ENCODE measurements at regions not wholly inside any gene's neighbourhood (a gene's known extent, or its start where the extent isn't known, plus 50 kb on each side); places are given as distances from the start of the nearest gene placed in this dataset.
A peak's percentile ranks its signal among the peaks of the same experiment; 100 is the strongest.

DNA sequence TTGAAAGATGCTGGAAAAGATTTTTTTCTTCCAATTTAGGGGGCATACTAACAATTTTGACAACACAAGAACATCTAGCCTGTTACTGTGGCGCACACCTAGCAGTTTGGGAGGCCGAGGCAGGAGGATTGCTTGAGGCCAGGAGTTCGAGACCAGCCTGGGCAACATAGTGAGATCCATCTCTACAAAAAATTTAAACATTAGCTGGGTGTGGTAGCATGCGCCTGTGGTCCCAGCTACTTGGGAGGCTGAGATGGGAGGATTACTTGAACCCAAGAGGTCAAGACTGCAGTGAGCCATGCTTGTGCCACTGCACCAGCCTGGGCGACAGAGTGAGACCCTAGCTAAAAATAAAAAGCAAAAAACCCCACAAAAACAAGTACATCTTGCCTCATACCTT is 168.8 kb downstream of the TANC2 start:
- Mint-ChIP-seq H3K4me1 (ENCODE audit: low read depth, unreplicated experiment) (peaks cover 10% of the 10 kb centered on the region), H3K9me3 (ENCODE audit: unreplicated experiment) (no peaks in the 10 kb centered on the region), H3K4me3 (ENCODE audit: unreplicated experiment) (no peak overlapping the region), H3K36me3 (ENCODE audit: unreplicated experiment) (no peaks in the 10 kb centered on the region), H3K27me3 (ENCODE audit: unreplicated experiment) (no peaks in the 10 kb centered on the region), H3K27ac (ENCODE audit: unreplicated experiment) (no peak overlapping the region)
- no peak for DNase-seq
- TF ChIP-seq, protein P1, sequence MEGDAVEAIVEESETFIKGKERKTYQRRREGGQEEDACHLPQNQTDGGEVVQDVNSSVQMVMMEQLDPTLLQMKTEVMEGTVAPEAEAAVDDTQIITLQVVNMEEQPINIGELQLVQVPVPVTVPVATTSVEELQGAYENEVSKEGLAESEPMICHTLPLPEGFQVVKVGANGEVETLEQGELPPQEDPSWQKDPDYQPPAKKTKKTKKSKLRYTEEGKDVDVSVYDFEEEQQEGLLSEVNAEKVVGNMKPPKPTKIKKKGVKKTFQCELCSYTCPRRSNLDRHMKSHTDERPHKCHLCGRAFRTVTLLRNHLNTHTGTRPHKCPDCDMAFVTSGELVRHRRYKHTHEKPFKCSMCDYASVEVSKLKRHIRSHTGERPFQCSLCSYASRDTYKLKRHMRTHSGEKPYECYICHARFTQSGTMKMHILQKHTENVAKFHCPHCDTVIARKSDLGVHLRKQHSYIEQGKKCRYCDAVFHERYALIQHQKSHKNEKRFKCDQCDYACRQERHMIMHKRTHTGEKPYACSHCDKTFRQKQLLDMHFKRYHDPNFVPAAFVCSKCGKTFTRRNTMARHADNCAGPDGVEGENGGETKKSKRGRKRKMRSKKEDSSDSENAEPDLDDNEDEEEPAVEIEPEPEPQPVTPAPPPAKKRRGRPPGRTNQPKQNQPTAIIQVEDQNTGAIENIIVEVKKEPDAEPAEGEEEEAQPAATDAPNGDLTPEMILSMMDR (IDR thresholded peaks at IDR 0.05; ENCODE audit: partially characterized antibody, unreplicated experiment): no peak

DNA sequence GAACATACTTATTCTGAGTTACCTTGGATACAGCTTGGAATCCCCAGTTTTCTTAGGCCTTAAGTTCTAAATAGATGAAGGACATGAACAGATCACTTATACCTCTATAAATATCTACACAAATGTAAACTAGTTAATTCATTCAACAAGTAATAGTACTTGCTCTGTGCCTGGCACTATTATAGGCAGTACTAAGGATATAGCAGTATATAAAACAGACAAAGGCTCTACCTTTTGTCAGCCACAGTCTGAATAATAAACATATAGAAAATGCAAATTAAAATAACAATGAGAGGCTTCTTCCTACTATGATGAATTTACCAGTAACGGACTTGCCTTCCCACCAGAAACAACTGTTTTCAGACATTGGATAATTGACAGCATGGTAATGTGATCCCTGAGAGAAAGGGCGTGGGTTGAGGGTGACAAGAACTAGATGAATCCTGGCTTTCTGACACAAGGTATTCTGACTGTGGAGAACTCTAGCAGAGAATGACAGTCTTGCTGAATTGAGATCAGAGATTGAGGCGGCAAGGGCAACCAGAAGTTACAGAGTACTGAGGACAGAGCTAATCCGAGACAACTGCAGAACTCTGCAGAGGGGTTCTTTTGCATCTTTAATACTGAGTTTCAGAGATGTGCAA is 170.5 kb downstream of the TANC2 start:
- no peak for DNase-seq
- TF ChIP-seq, protein P1 (IDR thresholded peaks at IDR 0.05; ENCODE audit: partially characterized antibody, unreplicated experiment): no peak
- H3K4me3 Mint-ChIP-seq (ENCODE audit: unreplicated experiment): no peak overlapping the region
- peak overlapping the region; percentile 52 for H3K27ac Mint-ChIP-seq (ENCODE audit: unreplicated experiment)
- H3K27me3 Mint-ChIP-seq (ENCODE audit: unreplicated experiment): no peaks in the 10 kb centered on the region
- no peaks in the 10 kb centered on the region for H3K9me3 Mint-ChIP-seq (ENCODE audit: unreplicated experiment)
- H3K36me3 Mint-ChIP-seq (ENCODE audit: unreplicated experiment): no peaks in the 10 kb centered on the region
- H3K4me1 Mint-ChIP-seq (ENCODE audit: low read depth, unreplicated experiment): peaks cover 10% of the 10 kb centered on the region

DNA sequence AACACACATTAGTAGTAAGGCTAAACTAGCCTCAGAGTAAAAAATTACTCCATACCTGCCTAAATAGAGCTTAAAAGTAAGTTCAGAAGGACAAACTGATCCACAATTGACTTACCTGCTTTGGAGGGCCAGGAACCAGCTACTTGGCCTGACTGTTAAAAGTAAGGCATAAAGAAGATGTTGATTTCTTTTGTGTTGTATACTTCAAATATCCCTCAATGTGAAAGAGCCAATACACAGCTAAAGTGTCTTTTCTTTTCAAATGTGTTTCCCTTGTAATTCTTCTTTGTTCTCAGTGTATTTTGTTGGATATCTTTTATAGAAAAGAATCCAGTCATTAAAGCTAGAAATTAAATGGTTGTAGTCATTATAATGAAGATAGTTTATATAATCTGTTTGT is 171.1 kb downstream of the TANC2 start:
- no peaks in the 10 kb centered on the region for H3K9me3 Mint-ChIP-seq (ENCODE audit: unreplicated experiment)
- DNase-seq: no peak
- peaks cover 10% of the 10 kb centered on the region for H3K4me1 Mint-ChIP-seq (ENCODE audit: low read depth, unreplicated experiment)
- H3K27ac Mint-ChIP-seq (ENCODE audit: unreplicated experiment): no peak overlapping the region
- no peaks in the 10 kb centered on the region for H3K36me3 Mint-ChIP-seq (ENCODE audit: unreplicated experiment)
- H3K4me3 Mint-ChIP-seq (ENCODE audit: unreplicated experiment): no peak overlapping the region
- no peaks in the 10 kb centered on the region for H3K27me3 Mint-ChIP-seq (ENCODE audit: unreplicated experiment)
- TF ChIP-seq, protein P1 (IDR thresholded peaks at IDR 0.05; ENCODE audit: partially characterized antibody, unreplicated experiment): no peak

DNA sequence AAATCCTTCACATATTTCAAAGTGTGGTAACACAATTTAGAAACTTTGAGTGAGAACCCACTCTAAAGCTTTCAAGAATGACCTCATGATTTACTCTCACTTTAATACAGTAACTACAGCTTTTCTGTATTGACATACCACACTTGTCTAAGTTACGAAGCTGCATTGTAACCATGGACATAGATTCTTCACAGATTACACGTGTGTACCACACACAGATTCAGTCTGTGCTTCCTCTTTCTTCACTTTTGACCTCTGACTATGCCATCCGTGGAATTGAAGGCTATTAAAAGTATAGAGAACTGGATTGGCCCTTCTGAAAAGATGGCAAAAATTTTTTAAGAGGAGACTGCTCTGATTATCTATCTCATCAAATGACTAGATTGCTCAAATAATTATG is 172.7 kb downstream of the TANC2 start:
- Mint-ChIP-seq H3K4me1 (ENCODE audit: low read depth, unreplicated experiment) (peaks cover 13% of the 10 kb centered on the region), H3K27me3 (ENCODE audit: unreplicated experiment) (no peaks in the 10 kb centered on the region), H3K4me3 (ENCODE audit: unreplicated experiment) (no peak overlapping the region), H3K9me3 (ENCODE audit: unreplicated experiment) (no peaks in the 10 kb centered on the region), H3K36me3 (ENCODE audit: unreplicated experiment) (no peaks in the 10 kb centered on the region), H3K27ac (ENCODE audit: unreplicated experiment) (no peak overlapping the region)
- TF ChIP-seq, protein P1 (IDR thresholded peaks at IDR 0.05; ENCODE audit: partially characterized antibody, unreplicated experiment): no peak
- no peak for DNase-seq

DNA sequence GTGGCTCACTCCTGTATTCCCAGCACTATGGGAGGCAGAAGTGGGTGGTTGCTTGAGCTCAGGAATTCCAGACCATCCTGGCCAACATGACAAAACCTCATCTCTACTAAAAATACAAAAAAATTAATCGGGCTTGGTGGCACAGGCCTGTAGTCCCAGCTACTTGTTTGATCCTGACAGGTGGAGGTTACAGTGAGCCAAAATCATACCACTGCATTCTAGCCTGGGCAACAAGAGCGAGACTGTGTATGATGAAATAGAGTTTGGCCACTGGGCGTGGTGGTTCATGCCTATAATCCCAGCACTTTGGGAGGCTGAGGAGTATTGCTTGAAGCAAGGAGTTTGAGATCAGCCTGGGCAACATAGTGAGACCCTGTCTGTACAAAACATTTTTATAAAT is 173.3 kb downstream of the TANC2 start:
- Mint-ChIP-seq H3K4me1 (ENCODE audit: low read depth, unreplicated experiment) (peaks cover 13% of the 10 kb centered on the region), H3K27ac (ENCODE audit: unreplicated experiment) (no peak overlapping the region), H3K36me3 (ENCODE audit: unreplicated experiment) (no peaks in the 10 kb centered on the region), H3K27me3 (ENCODE audit: unreplicated experiment) (no peaks in the 10 kb centered on the region), H3K9me3 (ENCODE audit: unreplicated experiment) (no peaks in the 10 kb centered on the region), H3K4me3 (ENCODE audit: unreplicated experiment) (no peak overlapping the region)
- TF ChIP-seq, protein P1 (IDR thresholded peaks at IDR 0.05; ENCODE audit: partially characterized antibody, unreplicated experiment): no peak
- no peak for DNase-seq

Measured in glutamatergic neuron (in vitro differentiated cells).